ENCODE measurements at regions not wholly inside any gene's neighbourhood (a gene's known extent, or its start where the extent isn't known, plus 50 kb on each side); places are given as distances from the start of the nearest gene placed in this dataset.

DNA sequence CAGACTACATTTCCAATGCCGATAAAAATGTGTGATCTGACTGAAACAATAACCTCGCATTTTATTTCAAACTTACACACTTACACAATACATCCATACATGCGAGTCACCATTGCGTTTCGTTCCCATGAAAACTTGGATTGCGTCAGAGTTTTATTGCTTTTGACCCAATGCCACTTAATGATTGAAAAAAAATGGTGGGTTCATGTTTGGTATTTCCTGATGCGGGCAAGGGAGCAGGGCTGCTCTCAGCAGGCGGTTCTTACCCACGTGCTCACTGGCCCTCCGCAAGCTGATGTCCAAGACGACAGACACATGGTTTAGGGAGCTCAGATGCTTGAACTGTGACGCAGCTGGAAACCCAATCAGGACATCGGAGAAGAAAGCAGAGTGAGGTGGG is 281.0 kb upstream of the SULF2 start (continued):
- TF ChIP-seq, protein P1, sequence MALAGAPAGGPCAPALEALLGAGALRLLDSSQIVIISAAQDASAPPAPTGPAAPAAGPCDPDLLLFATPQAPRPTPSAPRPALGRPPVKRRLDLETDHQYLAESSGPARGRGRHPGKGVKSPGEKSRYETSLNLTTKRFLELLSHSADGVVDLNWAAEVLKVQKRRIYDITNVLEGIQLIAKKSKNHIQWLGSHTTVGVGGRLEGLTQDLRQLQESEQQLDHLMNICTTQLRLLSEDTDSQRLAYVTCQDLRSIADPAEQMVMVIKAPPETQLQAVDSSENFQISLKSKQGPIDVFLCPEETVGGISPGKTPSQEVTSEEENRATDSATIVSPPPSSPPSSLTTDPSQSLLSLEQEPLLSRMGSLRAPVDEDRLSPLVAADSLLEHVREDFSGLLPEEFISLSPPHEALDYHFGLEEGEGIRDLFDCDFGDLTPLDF (CRISPR knock-in tag; IDR thresholded peaks at IDR 0.05) = no peak

DNA sequence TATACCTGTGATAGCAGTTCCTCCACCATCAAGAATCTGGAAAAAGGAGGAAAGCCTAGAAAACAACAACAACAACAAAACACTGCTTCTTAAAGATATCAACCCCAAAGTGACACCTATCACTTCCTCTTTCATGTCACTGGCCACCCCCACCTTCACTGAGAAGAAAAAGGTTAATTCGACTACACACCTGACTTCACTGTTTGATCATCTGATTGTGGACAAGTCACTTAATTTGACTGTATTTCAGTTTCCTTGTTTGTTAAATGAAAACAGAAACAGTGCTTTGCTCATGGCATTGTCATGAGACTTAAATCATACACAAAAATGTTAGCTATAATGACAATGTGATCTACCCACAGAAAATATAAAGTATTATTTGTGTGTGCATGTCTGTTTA is 280.6 kb upstream of the SULF2 start:
- no peaks in the 10 kb centered on the region for H3K4me1 Mint-ChIP-seq
- ATAC-seq (no peak), DNase-seq (ENCODE audit: low spot score) (no peak)
- ChIA-PET CTCF (interaction anchor here (0.7 kb wide), 1 partner anchor 215 kb away, joined by 3 read pairs; no protein-coding TSS in a partner anchor), POLR2A (interaction anchor here (0.7 kb wide), 1 partner anchor 154 kb away, joined by 3 read pairs; no protein-coding TSS in a partner anchor)
- peaks cover 3% of the 10 kb centered on the region; the same call in 1 of the 2 replicates for H3K36me3 Mint-ChIP-seq
- no peak overlapping the region for H3K27ac Mint-ChIP-seq
- peaks cover 25% of the 10 kb centered on the region for H3K9me3 Mint-ChIP-seq
- TF ChIP-seq PRRX2 (CRISPR knock-in tag; IDR thresholded peaks at IDR 0.05) = no peak
- no peak for TF ChIP-seq ZNF416 (CRISPR knock-in tag; IDR thresholded peaks at IDR 0.05)
- no peak for TF ChIP-seq NR1H2 (CRISPR knock-in tag; IDR thresholded peaks at IDR 0.05)
- TF ChIP-seq ZNF263 (CRISPR knock-in tag; IDR thresholded peaks at IDR 0.05; ENCODE audit: low read depth) = no peak
- TF ChIP-seq EMX1 (CRISPR knock-in tag; IDR thresholded peaks at IDR 0.05) = no peak
- TF ChIP-seq IRF2 (CRISPR knock-in tag; IDR thresholded peaks at IDR 0.05; ENCODE audit: borderline replicate concordance, low read depth) = no peak
- no peak for TF ChIP-seq GABPB1 (CRISPR knock-in tag; IDR thresholded peaks at IDR 0.05)
- no peak for TF ChIP-seq SMAD3 (CRISPR knock-in tag; IDR thresholded peaks at IDR 0.05; ENCODE audit: borderline replicate concordance)
- no peak for TF ChIP-seq ELF4 (CRISPR knock-in tag; IDR thresholded peaks at IDR 0.05; ENCODE audit: low read depth)
- no peak for TF ChIP-seq ZNF219 (CRISPR knock-in tag; IDR thresholded peaks at IDR 0.05; ENCODE audit: borderline replicate concordance)
- no peak for TF ChIP-seq TCF7 (CRISPR knock-in tag; IDR thresholded peaks at IDR 0.05; ENCODE audit: low read depth)
- TF ChIP-seq, protein P2, sequence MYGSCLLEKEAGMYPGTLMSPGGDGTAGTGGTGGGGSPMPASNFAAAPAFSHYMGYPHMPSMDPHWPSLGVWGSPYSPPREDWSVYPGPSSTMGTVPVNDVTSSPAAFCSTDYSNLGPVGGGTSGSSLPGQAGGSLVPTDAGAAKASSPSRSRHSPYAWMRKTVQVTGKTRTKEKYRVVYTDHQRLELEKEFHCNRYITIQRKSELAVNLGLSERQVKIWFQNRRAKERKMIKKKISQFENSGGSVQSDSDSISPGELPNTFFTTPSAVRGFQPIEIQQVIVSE (CRISPR knock-in tag; IDR thresholded peaks at IDR 0.05; ENCODE audit: borderline replicate concordance) = no peak
- TF ChIP-seq, protein P3, sequence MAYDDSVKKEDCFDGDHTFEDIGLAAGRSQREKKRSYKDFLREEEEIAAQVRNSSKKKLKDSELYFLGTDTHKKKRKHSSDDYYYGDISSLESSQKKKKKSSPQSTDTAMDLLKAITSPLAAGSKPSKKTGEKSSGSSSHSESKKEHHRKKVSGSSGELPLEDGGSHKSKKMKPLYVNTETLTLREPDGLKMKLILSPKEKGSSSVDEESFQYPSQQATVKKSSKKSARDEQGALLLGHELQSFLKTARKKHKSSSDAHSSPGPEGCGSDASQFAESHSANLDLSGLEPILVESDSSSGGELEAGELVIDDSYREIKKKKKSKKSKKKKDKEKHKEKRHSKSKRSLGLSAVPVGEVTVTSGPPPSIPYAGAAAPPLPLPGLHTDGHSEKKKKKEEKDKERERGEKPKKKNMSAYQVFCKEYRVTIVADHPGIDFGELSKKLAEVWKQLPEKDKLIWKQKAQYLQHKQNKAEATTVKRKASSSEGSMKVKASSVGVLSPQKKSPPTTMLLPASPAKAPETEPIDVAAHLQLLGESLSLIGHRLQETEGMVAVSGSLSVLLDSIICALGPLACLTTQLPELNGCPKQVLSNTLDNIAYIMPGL (CRISPR knock-in tag; IDR thresholded peaks at IDR 0.05) = no peak
- no peak for TF ChIP-seq ZNF121 (CRISPR knock-in tag; IDR thresholded peaks at IDR 0.05)
- TF ChIP-seq ATF1 (CRISPR knock-in tag; IDR thresholded peaks at IDR 0.05) = no peak
- TF ChIP-seq SP1 (CRISPR knock-in tag; conservative IDR thresholded peaks at IDR 0.05) = no peak
- TF ChIP-seq, protein P4, sequence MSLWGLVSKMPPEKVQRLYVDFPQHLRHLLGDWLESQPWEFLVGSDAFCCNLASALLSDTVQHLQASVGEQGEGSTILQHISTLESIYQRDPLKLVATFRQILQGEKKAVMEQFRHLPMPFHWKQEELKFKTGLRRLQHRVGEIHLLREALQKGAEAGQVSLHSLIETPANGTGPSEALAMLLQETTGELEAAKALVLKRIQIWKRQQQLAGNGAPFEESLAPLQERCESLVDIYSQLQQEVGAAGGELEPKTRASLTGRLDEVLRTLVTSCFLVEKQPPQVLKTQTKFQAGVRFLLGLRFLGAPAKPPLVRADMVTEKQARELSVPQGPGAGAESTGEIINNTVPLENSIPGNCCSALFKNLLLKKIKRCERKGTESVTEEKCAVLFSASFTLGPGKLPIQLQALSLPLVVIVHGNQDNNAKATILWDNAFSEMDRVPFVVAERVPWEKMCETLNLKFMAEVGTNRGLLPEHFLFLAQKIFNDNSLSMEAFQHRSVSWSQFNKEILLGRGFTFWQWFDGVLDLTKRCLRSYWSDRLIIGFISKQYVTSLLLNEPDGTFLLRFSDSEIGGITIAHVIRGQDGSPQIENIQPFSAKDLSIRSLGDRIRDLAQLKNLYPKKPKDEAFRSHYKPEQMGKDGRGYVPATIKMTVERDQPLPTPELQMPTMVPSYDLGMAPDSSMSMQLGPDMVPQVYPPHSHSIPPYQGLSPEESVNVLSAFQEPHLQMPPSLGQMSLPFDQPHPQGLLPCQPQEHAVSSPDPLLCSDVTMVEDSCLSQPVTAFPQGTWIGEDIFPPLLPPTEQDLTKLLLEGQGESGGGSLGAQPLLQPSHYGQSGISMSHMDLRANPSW (CRISPR knock-in tag; conservative IDR thresholded peaks at IDR 0.05; ENCODE audit: low read depth) = no peak
- no peak for TF ChIP-seq RORB (CRISPR knock-in tag; IDR thresholded peaks at IDR 0.05)
- TF ChIP-seq JAZF1 (CRISPR knock-in tag; IDR thresholded peaks at IDR 0.05) = no peak
- TF ChIP-seq, protein P5, sequence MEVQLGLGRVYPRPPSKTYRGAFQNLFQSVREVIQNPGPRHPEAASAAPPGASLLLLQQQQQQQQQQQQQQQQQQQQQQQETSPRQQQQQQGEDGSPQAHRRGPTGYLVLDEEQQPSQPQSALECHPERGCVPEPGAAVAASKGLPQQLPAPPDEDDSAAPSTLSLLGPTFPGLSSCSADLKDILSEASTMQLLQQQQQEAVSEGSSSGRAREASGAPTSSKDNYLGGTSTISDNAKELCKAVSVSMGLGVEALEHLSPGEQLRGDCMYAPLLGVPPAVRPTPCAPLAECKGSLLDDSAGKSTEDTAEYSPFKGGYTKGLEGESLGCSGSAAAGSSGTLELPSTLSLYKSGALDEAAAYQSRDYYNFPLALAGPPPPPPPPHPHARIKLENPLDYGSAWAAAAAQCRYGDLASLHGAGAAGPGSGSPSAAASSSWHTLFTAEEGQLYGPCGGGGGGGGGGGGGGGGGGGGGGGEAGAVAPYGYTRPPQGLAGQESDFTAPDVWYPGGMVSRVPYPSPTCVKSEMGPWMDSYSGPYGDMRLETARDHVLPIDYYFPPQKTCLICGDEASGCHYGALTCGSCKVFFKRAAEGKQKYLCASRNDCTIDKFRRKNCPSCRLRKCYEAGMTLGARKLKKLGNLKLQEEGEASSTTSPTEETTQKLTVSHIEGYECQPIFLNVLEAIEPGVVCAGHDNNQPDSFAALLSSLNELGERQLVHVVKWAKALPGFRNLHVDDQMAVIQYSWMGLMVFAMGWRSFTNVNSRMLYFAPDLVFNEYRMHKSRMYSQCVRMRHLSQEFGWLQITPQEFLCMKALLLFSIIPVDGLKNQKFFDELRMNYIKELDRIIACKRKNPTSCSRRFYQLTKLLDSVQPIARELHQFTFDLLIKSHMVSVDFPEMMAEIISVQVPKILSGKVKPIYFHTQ (CRISPR knock-in tag; IDR thresholded peaks at IDR 0.05) = no peak
- H3K27me3 Mint-ChIP-seq (ENCODE audit: low read depth) = peaks cover 2% of the 10 kb centered on the region
- no peak overlapping the region for H3K4me3 Mint-ChIP-seq
